ENCODE measurements at regions not wholly inside any gene's neighbourhood (a gene's known extent, or its start where the extent isn't known, plus 50 kb on each side); places are given as distances from the start of the nearest gene placed in this dataset.
"Not testable (repeated sequence)": the region's sequence is repeated elsewhere in the genome, so short reads cannot be mapped to it uniquely, and the experiment has no call there.

- DNase-seq (ENCODE audit: low spot score) = no peak
Measured at GRCh38 chr12:16881986-16882570, 276.1 kb upstream of the LMO3 start.

DNA sequence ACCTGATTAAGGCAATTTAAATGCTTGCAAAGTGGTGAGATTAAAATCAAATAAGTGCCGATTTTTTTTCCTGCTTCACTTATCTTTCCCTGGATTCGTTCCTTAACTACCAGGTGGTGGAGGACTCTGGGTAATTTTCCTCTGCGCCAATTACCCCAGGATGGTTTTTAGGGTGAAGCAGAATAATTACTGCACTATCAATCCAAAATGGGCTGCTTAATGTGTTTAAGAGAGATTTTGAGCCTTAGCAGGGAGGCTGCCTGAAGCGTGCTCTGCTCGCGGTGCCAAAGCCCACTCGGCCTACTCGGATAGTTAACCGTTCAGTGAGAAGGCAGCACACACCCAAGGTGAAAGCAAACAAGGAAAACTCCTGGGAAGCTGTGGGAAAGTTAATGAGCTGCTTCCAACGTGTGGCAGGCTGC lies 274.9 kb upstream of the LMO3 start:
- DNase-seq (ENCODE audit: low spot score) = no peak

DNA sequence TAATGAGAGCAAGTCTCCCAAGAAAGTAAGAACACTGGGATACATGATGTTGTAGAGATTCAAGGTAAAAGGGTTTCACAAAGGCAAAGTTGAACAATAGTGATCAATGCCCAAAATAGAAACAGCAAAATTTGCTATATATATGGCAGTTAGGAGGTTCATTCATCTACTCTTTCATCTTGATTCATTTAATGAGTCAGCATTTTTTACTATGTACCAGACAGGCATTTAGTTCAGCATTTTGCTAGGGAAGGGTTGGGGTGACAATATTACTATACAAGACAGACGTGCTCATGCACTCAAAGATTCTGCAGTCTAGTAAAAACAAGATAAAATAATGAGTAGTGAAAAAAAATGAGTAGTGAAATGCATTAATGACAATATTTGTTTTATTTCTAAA lies 264.9 kb upstream of the LMO3 start:
- no peak for DNase-seq (ENCODE audit: low spot score)

- DNase-seq (ENCODE audit: low spot score) = no peak
Measured at GRCh38 chr12:16863742-16864141, 257.8 kb upstream of the LMO3 start.

DNA sequence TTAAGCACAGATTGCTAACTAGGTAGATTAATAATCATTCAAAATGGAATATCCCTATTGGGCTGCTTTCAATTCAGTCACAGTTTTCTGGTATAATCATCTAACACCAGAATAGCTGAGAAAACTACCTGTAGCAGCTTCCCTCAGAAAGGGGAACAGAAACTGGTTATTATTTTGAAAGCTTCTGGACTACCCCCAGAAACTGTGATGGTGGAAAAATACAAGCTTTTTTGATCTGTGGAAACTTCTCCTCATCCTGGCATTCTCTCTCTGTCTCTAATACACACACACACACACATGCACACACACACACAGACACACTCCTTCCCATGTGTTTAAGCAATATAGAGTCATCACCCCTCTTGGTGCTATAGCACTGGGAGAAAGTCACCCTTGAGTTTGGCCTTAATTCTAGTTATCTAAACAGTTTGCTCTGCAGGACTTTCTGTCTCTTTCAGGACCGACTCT lies 251.5 kb upstream of the LMO3 start:
- no peak for DNase-seq (ENCODE audit: low spot score)

DNA sequence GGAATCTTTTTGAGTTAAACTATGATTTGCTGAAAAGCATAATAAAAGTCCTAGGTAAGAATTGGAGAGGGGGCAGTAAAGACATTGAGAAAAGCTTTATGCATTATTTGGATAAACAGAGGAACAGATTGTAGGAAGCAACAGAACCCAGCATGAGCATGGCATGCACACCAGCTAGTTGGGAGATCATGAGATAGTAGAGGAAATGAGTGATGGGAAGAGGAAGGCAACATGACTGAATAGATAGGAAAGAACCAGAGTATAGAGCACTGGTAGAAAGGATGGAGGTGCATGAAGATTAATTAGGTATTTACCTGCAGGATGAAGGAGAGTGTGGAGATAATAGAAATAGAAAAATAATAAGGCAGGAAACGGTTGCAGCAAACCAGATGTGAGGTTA lies 248.5 kb upstream of the LMO3 start:
- no peak for DNase-seq (ENCODE audit: low spot score)

DNA sequence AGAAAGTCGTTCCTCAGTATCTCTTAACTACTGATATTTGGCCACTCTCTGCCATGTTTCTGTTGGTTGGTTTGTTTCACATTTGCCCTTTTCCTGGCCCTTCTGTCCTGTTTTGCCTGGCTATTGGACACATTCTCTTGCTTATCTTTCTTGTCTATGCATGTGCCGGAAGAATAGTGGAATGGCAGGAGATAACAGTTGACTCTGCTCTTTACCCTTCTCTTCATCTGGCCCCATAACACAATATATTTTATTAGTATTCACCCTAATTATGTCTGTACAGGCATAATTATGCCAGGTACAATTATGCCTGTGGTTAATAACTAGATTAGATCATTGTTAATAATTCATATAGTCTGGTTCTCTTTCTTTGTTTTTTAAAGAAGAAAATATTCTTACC lies 243.5 kb upstream of the LMO3 start:
- DNase-seq (ENCODE audit: low spot score) = no peak

DNA sequence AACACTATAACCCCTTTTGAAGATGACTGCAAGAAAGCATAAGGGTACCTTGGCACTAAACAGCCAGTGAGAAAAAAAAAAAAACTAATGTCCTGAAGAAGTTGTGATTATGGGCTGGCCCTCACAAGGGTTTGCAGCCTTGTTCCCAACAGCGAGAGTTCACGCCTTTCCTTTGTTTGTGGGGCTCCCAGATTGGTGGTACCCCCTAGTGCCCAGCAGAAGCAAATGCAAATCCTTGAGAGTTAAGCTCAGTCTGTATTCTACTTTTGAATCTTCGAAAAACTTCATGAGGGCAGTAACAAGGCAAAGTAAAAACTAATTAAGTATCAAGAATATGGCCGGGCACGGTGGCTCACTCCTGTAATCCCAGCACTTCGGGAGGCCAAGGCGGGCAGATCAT lies 238.9 kb upstream of the LMO3 start:
- DNase-seq (ENCODE audit: low spot score) = no peak

DNA sequence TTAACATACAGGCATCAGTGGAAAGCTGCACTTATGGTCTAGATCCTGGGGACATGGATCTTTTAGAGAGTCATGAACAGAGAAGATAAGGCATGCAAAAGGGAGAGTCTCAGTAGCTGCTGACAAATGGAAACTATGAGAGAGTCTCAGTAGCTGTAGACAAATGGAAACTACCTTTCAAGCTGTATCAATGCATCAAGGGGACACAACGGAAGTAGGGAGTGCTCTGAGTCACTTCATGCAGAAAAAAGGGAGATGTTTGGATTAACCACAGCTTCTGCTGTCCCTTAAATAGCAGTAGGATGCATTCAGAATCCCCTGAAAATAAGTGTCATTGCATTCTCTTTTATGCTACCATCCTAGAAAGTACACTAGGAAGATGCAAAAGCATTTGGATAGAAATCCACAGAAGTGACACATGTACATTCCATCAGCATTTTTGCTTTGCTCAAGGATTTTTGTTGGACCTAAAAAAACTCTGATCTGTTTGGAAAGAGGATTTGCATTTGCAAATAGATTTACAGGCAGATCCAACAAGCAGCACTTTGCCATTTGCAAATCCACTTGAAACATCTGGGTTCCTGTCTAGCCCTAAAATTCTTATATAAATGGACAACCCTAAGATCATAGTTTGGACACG lies 227.5 kb upstream of the LMO3 start:
- no peak for DNase-seq (ENCODE audit: low spot score)

GRCh38 chr12:16828891-16829290 lies 222.9 kb upstream of the LMO3 start:
- no peak for DNase-seq (ENCODE audit: low spot score)

DNA sequence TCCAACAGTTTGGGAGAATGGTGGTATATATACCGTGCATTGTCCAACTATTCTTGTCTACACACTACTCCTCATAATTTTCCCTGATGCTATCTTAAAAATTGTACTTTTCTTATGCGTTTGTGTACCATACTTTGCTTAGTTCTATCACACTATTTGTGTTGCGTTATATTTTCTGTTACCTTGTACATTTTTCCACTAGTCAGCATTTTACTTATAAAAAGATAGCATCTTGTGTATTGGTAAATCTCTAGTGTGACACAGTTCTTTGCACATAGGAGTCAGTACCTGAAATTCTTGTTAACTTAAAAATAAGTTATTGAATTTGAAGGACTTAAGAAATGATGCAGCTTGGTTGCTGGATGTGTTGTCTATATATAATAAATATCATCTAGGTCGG lies 201.8 kb upstream of the LMO3 start:
- DNase-seq (ENCODE audit: low spot score) = no peak

- DNase-seq (ENCODE audit: low spot score) = no peak
Measured at GRCh38 chr12:16796168-16796567, 190.2 kb upstream of the LMO3 start.

DNA sequence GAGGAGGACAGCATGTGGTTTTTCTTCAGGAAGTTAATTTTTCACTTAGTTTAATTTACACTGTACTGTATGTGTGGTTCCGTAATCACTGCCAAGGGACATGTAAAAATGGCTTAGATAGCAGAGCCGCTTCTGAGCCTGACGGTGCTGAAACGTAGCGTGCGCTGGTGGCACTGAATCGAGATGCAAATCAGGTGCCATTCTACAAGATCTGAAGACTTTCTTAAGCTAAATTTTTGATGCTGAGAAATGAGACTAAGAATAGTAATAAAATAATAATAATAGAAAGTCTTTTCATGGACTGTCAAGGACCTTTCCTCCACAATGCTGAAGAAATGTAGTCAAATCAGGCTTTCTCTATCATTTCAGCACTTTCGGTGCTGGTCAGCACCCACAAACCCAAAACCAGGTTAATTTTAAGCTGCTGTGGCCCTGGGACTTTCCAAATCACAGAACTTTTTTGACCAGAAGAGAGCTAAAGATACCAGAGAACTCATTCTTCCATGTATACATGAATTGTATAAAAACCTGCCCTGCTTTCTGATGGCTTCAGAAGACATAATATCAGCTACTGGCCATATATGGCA lies 183.3 kb upstream of the LMO3 start:
- no peak for DNase-seq (ENCODE audit: low spot score)

DNA sequence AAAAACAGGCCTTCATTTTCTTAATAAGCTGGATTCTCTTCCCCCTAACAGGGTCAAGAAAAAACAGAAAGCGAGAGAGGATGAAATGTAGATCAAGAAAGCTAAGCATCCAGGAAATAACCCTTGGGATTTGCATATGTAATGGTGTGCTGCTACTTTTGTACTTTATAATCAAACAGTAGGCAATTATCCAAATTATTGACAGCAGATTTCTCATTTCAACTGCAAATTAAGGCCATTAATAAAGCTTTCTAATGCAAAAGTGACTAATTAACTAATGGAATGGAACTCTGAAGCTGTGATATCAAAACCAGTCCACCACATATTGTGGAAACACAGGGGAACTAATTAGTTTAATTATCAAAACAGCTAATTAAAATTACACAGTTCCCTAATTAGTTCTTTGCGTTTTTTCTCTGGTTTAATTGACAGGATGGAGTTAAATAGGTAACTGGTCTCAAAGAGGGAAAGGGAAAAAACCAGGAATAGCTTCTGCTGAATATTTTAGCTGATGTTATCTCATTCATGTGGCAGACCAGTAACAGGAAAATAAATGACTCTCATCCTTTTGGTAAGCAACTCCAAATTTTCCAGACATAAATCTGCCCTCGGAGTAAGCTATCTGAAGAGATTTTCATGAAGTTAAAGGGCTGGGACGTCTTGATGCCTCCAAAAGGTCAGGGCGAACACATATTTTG lies 182.7 kb upstream of the LMO3 start:
- DNase-seq (ENCODE audit: low spot score) = no peak

DNA sequence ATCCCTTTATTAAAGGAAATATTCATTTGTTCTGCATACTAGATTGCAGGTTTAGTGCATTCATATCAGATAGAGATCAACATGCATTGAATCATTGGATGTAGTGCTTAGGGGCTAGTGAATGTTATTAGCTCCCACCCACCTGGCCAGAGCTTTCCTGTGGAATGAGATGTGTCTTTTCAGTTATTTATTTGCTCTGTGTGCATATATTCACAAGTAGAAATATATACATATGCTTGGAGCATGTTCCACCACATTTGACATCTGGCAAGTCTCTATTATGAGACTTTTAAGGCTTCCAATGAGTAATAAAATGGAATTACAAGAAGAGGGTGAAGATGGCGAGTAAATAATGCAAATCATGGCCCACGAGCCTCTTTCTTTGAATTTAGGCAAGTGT lies 180.0 kb upstream of the LMO3 start:
- no peak for DNase-seq (ENCODE audit: low spot score)

- no peak for DNase-seq (ENCODE audit: low spot score)
Measured at GRCh38 chr12:16785524-16785923, 179.6 kb upstream of the LMO3 start.

- DNase-seq (ENCODE audit: low spot score) = not testable (repeated sequence)
Measured at GRCh38 chr12:16769129-16769528, 163.2 kb upstream of the LMO3 start.

- no peak for DNase-seq (ENCODE audit: low spot score)
Measured at GRCh38 chr12:16766736-16767135, 160.8 kb upstream of the LMO3 start.

- no peak for DNase-seq (ENCODE audit: low spot score)
Measured at GRCh38 chr12:16763901-16764300, 157.9 kb upstream of the LMO3 start.

DNA sequence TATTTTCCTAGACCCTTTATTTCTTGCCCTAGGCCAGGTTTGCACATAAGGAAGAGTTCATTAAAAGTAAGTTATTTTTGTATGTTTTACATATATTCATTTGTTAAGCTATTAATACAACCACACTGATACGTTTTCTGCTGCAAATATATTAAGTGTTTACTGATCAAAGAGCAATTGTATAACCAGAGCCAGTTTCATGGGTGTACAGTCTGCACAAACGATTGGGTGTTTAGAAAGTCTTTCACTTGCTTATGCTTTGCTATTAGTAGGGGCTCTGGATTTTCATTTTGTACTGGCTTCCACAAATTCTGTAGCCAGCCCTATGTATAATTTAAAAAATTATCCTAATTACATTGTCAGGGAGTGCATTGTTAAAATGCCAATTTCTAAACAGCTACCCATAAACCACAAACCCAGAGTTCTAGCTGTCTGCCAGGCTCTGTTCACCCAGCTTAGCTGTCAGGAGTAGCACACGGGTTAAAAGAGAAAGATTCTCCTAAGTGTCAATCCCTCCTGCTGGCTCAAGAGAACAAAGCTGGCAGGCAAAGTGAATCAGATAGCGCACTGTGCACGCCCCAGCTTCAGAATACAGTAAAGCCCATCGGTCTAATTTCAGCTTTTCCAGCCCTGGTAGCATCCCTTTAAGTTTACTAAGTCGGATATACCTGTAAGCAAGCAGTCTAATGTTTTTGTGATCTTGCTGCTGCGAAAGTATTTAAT lies 151.0 kb upstream of the LMO3 start:
- DNase-seq (ENCODE audit: low spot score) = no peak

- DNase-seq (ENCODE audit: low spot score) = no peak
Measured at GRCh38 chr12:16730772-16731171, 124.8 kb upstream of the LMO3 start.

DNA sequence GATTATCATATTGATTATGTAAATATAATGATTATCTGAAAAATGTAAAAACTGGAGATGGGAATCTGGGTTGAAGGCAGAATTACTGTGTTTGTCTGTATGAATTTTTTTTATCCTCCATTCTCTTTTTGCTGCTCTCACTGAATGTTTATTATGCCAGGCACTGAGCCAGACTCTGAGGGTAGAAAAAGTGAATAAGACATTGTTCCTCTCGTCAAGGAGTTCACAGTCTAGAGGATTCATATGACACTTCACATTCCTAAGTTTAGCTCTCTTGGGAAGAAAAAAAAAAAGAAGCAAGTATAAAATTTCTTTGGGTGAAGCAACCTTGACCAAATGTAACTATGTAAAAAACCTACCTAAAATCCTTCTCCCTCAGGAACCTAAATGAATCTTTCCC lies 120.9 kb upstream of the LMO3 start:
- no peak for DNase-seq (ENCODE audit: low spot score)

Data from mesenteric fat pad (tissue), 1 donor.